Stimulated activated naive CD8-positive, alpha-beta T cell treated with anti-CD3 and anti-CD28 coated beads, Interleukin-15, amount 100 ng/mL, for 72 hours (primary cell): ENCODE measurements at regions not wholly inside any gene's neighbourhood (a gene's known extent, or its start where the extent isn't known, plus 50 kb on each side); places are given as distances from the start of the nearest gene placed in this dataset.
"Not testable (repeated sequence)": the region's sequence is repeated elsewhere in the genome, so short reads cannot be mapped to it uniquely, and the experiment has no call there.

ENCODE experiments used
- ATAC-seq: fragments of 150-1000 bp; cut with Tn5 transposase; 2 replicates; pipeline ENCODE4 v1.10.0; 2021; ENCODE audit warnings: mild to moderate bottlenecking, moderate library complexity
- DNase-seq, 2 donors: peaks; one replicate each; pipeline ENCODE4 v3.0.0; 2021 to 2022
- H3K27ac Mint-ChIP-seq, 2 donors: one replicate each; pipeline ENCODE4 v1.8.0; 2022; ENCODE audit warnings: mild to moderate bottlenecking in 2 of 2, mixed read lengths in 2 of 2, moderate library complexity in 2 of 2
- H3K27me3 Mint-ChIP-seq: one replicate; pipeline ENCODE4 v1.8.0; 2022; ENCODE audit warnings: mixed read lengths
- H3K4me1 Mint-ChIP-seq: one replicate; pipeline ENCODE4 v1.8.0; 2022; ENCODE audit warnings: mild to moderate bottlenecking, mixed read lengths
- H3K4me3 Mint-ChIP-seq, 2 donors: one replicate each; pipeline ENCODE4 v1.8.0; 2022; ENCODE audit warnings: mild to moderate bottlenecking in 2 of 2, mixed read lengths in 2 of 2, moderate library complexity in 1 of 2
- H3K9me3 Mint-ChIP-seq, 2 donors: one replicate each; pipeline ENCODE4 v1.8.0; 2022; ENCODE audit warnings: mixed read lengths in 2 of 2

GRCh38 chr16:35603371-35603770 is 2144.0 kb downstream of the TP53TG3F start:
- not testable (repeated sequence) for H3K27ac Mint-ChIP-seq, DNase-seq, H3K27me3 Mint-ChIP-seq, H3K4me3 Mint-ChIP-seq, ATAC-seq, H3K4me1 Mint-ChIP-seq
- peaks cover 18 to 19% of the 10 kb centered on the region in 2 donors for H3K9me3 Mint-ChIP-seq

DNA sequence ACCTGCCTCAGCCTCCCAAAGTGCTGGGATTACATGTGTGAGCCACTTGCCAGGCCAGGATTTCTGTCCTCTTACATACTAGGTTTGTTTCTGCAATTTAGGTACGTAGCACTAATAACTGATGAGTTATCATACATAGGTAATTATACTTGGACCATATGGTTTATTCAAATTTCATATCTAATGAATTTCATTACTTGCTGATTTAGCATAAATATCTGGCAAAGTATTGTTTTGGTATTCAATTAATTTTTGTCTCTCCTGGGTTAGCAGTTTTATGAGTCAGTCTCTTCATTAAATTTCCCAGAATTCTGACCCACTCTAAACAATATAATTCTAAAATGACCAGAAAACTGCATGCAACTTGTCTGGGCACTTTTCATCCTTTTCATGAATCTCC is 2146.5 kb downstream of the TP53TG3F start:
- DNase-seq (no peak), ATAC-seq (no peak)
- Mint-ChIP-seq H3K9me3 (no peaks in the 10 kb centered on the region), H3K4me3 (no peak overlapping the region), H3K27ac (no peak overlapping the region), H3K27me3 (no peaks in the 10 kb centered on the region), H3K4me1 (no peaks in the 10 kb centered on the region)

DNA sequence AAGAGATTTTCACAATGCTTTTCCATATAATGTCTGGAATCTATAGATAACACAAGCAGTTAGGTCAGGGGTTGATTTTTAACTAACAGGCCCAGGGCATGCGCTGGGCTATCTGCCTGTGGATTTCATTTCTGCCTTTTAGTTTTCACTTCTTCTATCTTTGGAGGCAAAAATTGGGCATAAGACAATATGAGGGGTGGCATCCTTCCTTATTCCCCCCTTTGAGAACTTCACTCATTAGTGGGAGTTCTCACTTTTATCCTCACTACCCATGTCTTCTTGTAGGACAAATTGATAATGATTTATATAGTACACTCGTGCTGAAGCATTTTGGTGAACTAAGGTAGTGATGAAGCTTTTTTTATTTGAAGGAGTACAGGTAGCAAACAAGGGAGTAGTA is 2155.5 kb downstream of the TP53TG3F start:
- not testable (repeated sequence) for H3K27ac Mint-ChIP-seq

DNA sequence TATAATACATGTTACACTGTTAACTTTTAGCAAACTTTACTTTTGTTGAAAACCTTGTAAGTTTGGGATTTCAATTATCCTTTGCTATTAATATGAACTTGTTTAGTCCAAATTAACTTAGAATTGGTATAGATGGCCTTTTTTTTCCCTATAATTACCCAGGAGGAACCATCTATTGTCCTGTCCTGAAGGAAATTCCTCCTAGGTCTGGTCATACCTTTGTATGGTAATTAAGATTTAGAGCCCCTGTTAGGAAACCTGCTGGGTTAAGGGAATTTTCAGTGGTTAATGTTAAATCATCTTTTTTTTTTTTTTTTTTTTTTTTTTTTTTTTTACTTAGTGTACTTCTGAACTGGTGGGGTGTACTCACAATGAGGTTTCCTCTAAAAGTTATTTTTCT is 2159.8 kb downstream of the TP53TG3F start:
- not testable (repeated sequence) for H3K27ac Mint-ChIP-seq, DNase-seq
- peaks cover 35 to 39% of the 10 kb centered on the region in 2 donors for H3K9me3 Mint-ChIP-seq

More for the DNA sequence above, 2155.5 kb downstream of the TP53TG3F start:
- H3K4me1 Mint-ChIP-seq, H3K4me3 Mint-ChIP-seq, H3K27me3 Mint-ChIP-seq, DNase-seq, ATAC-seq: not testable (repeated sequence)
- H3K9me3 Mint-ChIP-seq, result peaks cover 24 to 28% of the 10 kb centered on the region in 2 donors

DNA sequence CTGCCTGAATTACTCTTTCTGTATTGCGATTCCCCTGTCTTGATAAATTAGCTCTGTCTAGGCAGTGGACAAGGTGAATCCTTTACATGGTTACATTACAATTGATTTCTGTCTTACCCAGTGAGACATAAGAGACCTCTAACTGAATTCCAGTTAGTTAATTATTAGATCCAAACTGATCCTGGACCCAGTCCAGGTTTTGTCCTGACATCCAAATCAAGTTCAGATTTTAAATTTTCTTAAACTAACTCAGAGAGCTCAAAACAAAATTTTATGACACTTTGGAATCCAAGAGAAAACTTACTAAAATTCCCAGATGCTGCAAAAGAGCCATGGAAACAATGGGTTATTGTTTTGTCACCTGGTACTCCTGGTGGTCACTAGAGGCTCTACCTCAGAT is 2166.6 kb downstream of the TP53TG3F start:
- no peaks in the 10 kb centered on the region for H3K27me3 Mint-ChIP-seq
- H3K9me3 Mint-ChIP-seq, result peaks cover 12 to 13% of the 10 kb centered on the region in 2 donors
- no peak for ATAC-seq
- no peaks in the 10 kb centered on the region for H3K4me1 Mint-ChIP-seq
- DNase-seq, result no peak
- H3K27ac Mint-ChIP-seq, result no peak overlapping the region
- no peak overlapping the region for H3K4me3 Mint-ChIP-seq

More for the DNA sequence above, 2159.8 kb downstream of the TP53TG3F start:
- not testable (repeated sequence) for H3K4me1 Mint-ChIP-seq, ATAC-seq, H3K4me3 Mint-ChIP-seq, H3K27me3 Mint-ChIP-seq

- no peak for ATAC-seq
- H3K27ac Mint-ChIP-seq, result no peak overlapping the region
These were observed 2169.6 kb downstream of the TP53TG3F start for GRCh38 chr16:35628976-35629375.

GRCh38 chr16:35631261-35631945 is 2172.0 kb downstream of the TP53TG3F start:
- ATAC-seq, result no peak
- H3K4me3 Mint-ChIP-seq, result no peak overlapping the region
- DNase-seq, result no peak
- H3K27ac Mint-ChIP-seq, result no peak overlapping the region
- H3K4me1 Mint-ChIP-seq, result no peaks in the 10 kb centered on the region
- H3K27me3 Mint-ChIP-seq, result no peaks in the 10 kb centered on the region
- peaks cover 7 to 17% of the 10 kb centered on the region in 2 donors for H3K9me3 Mint-ChIP-seq

More at GRCh38 chr16:35628976-35629375, 2169.6 kb downstream of the TP53TG3F start:
- Mint-ChIP-seq H3K9me3 (peaks cover 9 to 13% of the 10 kb centered on the region in 2 donors), H3K4me3 (no peak overlapping the region), H3K27me3 (no peaks in the 10 kb centered on the region), H3K4me1 (no peaks in the 10 kb centered on the region)
- no peak for DNase-seq

DNA sequence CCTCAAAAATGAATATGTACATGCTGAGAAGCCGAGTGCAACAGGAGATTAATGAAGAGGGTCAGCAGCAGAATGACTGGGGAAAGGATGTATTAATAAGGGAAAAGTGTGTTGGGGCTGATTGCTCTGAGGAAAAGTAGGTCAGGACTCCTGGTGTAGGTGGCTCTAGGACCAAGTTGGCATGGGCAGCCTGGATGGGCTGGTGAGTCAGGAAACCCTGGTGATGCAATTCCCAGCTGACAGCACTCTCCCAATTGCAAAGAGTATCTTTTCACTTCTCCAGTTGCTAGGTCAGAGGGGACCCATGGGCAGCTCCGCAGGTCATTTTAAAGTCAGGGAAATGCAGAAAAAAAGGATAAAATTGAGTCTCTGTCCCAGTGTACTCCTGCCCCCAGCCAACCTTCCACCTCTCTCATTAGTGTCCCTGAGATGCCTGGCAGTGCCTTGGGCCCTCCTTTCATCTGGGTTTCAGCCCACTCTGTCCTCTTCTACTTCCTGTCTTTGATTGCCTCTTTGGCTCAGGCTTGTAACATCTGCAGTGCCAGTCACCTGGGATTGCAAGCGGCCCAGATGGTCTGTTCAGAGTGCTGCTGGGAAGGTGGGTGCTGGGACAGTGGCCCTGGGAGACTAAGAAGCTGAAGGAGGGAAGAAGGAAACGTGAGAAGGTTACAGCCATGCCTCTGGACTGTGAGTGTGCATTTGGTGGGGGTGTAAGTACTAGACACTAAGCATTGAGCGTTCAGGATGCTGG is 2177.2 kb downstream of the TP53TG3F start:
- Mint-ChIP-seq H3K27me3 (no peaks in the 10 kb centered on the region), H3K9me3 (peaks cover 10 to 34% of the 10 kb centered on the region in 2 donors), H3K27ac (no peak overlapping the region), H3K4me1 (no peaks in the 10 kb centered on the region), H3K4me3 (no peak overlapping the region)
- ATAC-seq (no peak), DNase-seq (no peak)

GRCh38 chr16:35637683-35638082 is 2178.3 kb downstream of the TP53TG3F start:
- no peak for ATAC-seq
- no peak overlapping the region for H3K4me3 Mint-ChIP-seq
- H3K27me3 Mint-ChIP-seq, result no peaks in the 10 kb centered on the region
- H3K4me1 Mint-ChIP-seq, result no peaks in the 10 kb centered on the region
- H3K9me3 Mint-ChIP-seq, result peaks cover 10 to 42% of the 10 kb centered on the region in 2 donors
- no peak overlapping the region for H3K27ac Mint-ChIP-seq
- no peak for DNase-seq

DNA sequence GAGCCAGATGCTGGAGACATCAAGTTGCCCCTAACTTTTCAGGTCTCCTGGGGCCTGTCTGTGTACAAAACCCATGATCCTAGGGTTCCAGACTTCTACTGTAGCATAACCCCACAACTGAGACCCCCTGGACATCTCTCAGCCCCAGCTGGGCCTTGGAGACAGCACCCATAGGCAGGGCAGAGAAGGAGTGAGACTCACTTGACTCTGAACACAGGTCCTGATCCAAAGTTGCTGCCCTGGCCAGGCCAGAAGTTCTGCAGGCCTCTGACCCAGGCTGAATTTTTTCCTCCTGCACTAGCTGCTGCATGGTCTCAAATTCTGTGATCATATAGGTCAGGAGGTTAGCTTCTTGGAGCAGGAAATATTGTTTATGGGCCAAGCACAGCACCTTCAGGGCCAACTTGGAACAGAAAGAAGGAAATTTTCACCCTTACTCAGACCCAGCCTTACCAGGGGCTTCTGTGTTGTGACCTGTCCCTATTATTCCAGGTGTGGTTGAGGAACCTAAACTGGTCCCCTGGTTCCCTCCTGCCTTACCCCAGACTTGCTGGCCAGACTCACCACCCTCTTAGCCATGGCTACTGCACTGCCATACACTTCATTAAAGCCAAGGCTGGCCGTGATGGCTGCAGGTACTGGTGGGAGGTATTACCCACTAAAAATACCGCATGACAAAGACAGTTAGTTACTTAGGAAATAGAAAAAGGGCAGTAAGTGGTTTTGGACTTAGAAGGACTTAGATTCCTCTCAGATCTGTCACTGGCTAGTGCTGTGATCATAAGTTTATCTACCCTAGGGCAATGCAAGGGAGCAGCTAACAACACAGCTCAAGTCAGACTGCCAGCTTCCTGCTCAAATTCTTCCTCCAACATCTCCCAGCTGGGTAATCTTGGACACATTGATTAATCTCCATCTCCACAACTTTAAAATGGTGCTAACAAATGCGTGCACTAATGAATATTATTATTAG is 2180.1 kb downstream of the TP53TG3F start:
- no peak for DNase-seq
- Mint-ChIP-seq H3K9me3 (peaks cover 16 to 52% of the 10 kb centered on the region in 2 donors), H3K4me1 (no peaks in the 10 kb centered on the region), H3K27ac (no peak overlapping the region), H3K27me3 (no peaks in the 10 kb centered on the region), H3K4me3 (no peak overlapping the region)
- ATAC-seq, result no peak

- H3K27me3 Mint-ChIP-seq, result no peaks in the 10 kb centered on the region
- DNase-seq, result no peak
- no peak for ATAC-seq
These were observed 2183.0 kb downstream of the TP53TG3F start for GRCh38 chr16:35642322-35642835.

GRCh38 chr16:35651841-35652240 is 2192.4 kb downstream of the TP53TG3F start:
- DNase-seq, result no peak
- Mint-ChIP-seq H3K27ac (no peak overlapping the region), H3K4me3 (no peak overlapping the region), H3K4me1 (no peaks in the 10 kb centered on the region), H3K27me3 (no peaks in the 10 kb centered on the region), H3K9me3 (no peaks in the 10 kb centered on the region)
- no peak for ATAC-seq

More at GRCh38 chr16:35642322-35642835, 2183.0 kb downstream of the TP53TG3F start:
- no peak overlapping the region for H3K4me3 Mint-ChIP-seq
- H3K27ac Mint-ChIP-seq, result no peak overlapping the region
- H3K4me1 Mint-ChIP-seq, result no peaks in the 10 kb centered on the region
- peaks cover 12 to 47% of the 10 kb centered on the region in 2 donors for H3K9me3 Mint-ChIP-seq

- Mint-ChIP-seq H3K4me1 (no peaks in the 10 kb centered on the region), H3K9me3 (peaks cover 28 to 45% of the 10 kb centered on the region in 2 donors), H3K27ac (no peak overlapping the region), H3K27me3 (no peaks in the 10 kb centered on the region), H3K4me3 (no peak overlapping the region)
- DNase-seq (no peak), ATAC-seq (no peak)
These were observed 2204.8 kb downstream of the TP53TG3F start for GRCh38 chr16:35664091-35664693.

DNA sequence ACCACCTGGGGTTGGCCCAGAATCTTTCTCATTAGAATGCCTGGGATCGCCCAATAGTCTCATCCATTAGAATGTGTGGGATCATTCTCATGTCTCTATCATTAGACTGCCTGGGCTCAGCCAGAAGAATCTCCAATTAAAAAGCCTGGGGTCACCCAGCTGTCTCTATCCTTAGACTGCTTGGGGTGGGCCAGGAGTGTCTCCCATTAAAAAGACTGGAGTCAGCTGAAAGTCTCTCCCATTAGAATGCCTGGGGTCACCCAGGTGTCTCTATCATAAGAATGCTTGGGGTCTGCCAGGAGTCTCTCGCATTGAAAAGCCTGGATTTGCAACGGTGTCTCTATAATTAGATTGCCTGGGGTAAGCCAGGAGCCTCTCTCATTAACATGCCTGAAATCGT is 2225.7 kb downstream of the TP53TG3F start:
- ATAC-seq (no peak), DNase-seq (no peak)
- no peak overlapping the region for H3K27ac Mint-ChIP-seq
- H3K9me3 Mint-ChIP-seq, result peaks cover 33 to 49% of the 10 kb centered on the region in 2 donors
- H3K4me3 Mint-ChIP-seq, result no peak overlapping the region
- no peaks in the 10 kb centered on the region for H3K4me1 Mint-ChIP-seq
- no peaks in the 10 kb centered on the region for H3K27me3 Mint-ChIP-seq

DNA sequence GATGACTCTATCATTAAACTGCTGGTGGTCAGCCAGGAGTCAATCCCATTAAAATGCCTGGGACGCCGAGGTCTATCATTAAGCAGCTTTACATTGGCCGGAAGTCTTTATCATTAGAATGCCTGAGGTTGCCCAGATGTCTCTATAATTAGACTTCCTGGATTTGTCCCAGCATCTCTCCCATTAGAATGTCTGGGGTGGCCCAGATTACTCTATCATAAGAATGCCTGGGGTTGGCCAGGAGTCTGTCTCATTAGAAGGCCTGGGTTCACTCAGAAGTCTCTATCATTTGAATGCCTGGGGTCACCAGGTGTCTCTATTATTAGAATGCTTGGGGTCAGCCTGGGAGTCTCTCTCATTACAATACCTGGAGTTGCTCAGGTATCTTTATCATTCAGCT is 2227.2 kb downstream of the TP53TG3F start:
- no peaks in the 10 kb centered on the region for H3K27me3 Mint-ChIP-seq
- H3K27ac Mint-ChIP-seq, result no peak overlapping the region
- no peaks in the 10 kb centered on the region for H3K4me1 Mint-ChIP-seq
- no peak for DNase-seq
- H3K9me3 Mint-ChIP-seq, result peaks cover 33 to 65% of the 10 kb centered on the region in 2 donors
- no peak for ATAC-seq
- H3K4me3 Mint-ChIP-seq, result no peak overlapping the region
